ENCODE measurements at regions not wholly inside any gene's neighbourhood (a gene's known extent, or its start where the extent isn't known, plus 50 kb on each side); places are given as distances from the start of the nearest gene placed in this dataset.

- no peaks in the 10 kb centered on the region for H3K36me3 Mint-ChIP-seq (ENCODE audit: insufficient read depth, unreplicated experiment)
- no peak overlapping the region for H3K27ac Mint-ChIP-seq (ENCODE audit: unreplicated experiment)
- BruUV-seq (replicated peaks) = no TSS peak
- CTCF ChIA-PET = no interaction called here
- Histone ChIP-seq H3K9me3 (no peaks in the 10 kb centered on the region), H3K4me1 (no peaks in the 10 kb centered on the region), H3K36me3 (ENCODE audit: control insufficient read depth, insufficient read depth, low read length) (no peaks in the 10 kb centered on the region), H3K27me3 (replicated peaks; ENCODE audit: control insufficient read depth, insufficient read depth, low read length) (no peaks in the 10 kb centered on the region), H3K4me3 (ENCODE audit: low read depth, low read length) (no peak overlapping the region)
- no peak for DNase-seq
- H3K4me3 Mint-ChIP-seq (ENCODE audit: unreplicated experiment) = no peak overlapping the region
- no peaks in the 10 kb centered on the region for H3K9me3 Mint-ChIP-seq (ENCODE audit: unreplicated experiment)
- no peaks in the 10 kb centered on the region for H3K4me1 Mint-ChIP-seq (ENCODE audit: low read depth, unreplicated experiment)
- H3K27me3 Mint-ChIP-seq (ENCODE audit: insufficient read depth, unreplicated experiment) = no peaks in the 10 kb centered on the region
- no peak for TF ChIP-seq CTCF (IDR thresholded peaks at IDR 0.05; ENCODE audit: insufficient read depth in 1 of 2, low read depth in 1 of 2, low read length in 1 of 2, severe bottlenecking in 1 of 2, unreplicated experiment in 1 of 2)
- intact Hi-C loops (cut with micrococcal nuclease; ENCODE audit: unreplicated experiment) = no loop called here
- POLR2A ChIA-PET = no interaction called here
These were observed 265.0 kb upstream of the GADL1 start for GRCh38 chr3:31159331-31160039.

GRCh38 chr3:31161889-31162288 is 267.4 kb upstream of the GADL1 start:
- peaks cover 14% of the 10 kb centered on the region for H3K4me1 Mint-ChIP-seq (ENCODE audit: low read depth, unreplicated experiment)

GRCh38 chr3:31164381-31164780 is 269.9 kb upstream of the GADL1 start:
- peaks cover 16% of the 10 kb centered on the region for H3K4me1 ChIP-seq
- H3K9me3 ChIP-seq = no peaks in the 10 kb centered on the region
- H3K27me3 Mint-ChIP-seq (ENCODE audit: insufficient read depth, unreplicated experiment) = no peaks in the 10 kb centered on the region
- TF ChIP-seq CTCF (IDR thresholded peaks at IDR 0.05; ENCODE audit: insufficient read depth in 1 of 2, low read depth in 1 of 2, low read length in 1 of 2, severe bottlenecking in 1 of 2, unreplicated experiment in 1 of 2) = no peak
- no peaks in the 10 kb centered on the region for H3K9me3 Mint-ChIP-seq (ENCODE audit: unreplicated experiment)
- no peak overlapping the region for H3K4me3 ChIP-seq (ENCODE audit: low read depth, low read length)
- POLR2A ChIA-PET = no interaction called here
- no peak for DNase-seq
- BruUV-seq (replicated peaks) = no TSS peak
- H3K36me3 Mint-ChIP-seq (ENCODE audit: insufficient read depth, unreplicated experiment) = no peaks in the 10 kb centered on the region
- H3K27me3 ChIP-seq (replicated peaks; ENCODE audit: control insufficient read depth, insufficient read depth, low read length) = no peaks in the 10 kb centered on the region
- intact Hi-C loops (cut with micrococcal nuclease; ENCODE audit: unreplicated experiment) = no loop called here
- CTCF ChIA-PET = no interaction called here
- no peak overlapping the region for H3K27ac Mint-ChIP-seq (ENCODE audit: unreplicated experiment)
- H3K4me3 Mint-ChIP-seq (ENCODE audit: unreplicated experiment) = no peak overlapping the region
- peaks cover 14% of the 10 kb centered on the region for H3K4me1 Mint-ChIP-seq (ENCODE audit: low read depth, unreplicated experiment)
- no peaks in the 10 kb centered on the region for H3K36me3 ChIP-seq (ENCODE audit: control insufficient read depth, insufficient read depth, low read length)

More at GRCh38 chr3:31161889-31162288, 267.4 kb upstream of the GADL1 start:
- Mint-ChIP-seq H3K27me3 (ENCODE audit: insufficient read depth, unreplicated experiment) (no peaks in the 10 kb centered on the region), H3K36me3 (ENCODE audit: insufficient read depth, unreplicated experiment) (no peaks in the 10 kb centered on the region), H3K9me3 (ENCODE audit: unreplicated experiment) (no peaks in the 10 kb centered on the region), H3K4me3 (ENCODE audit: unreplicated experiment) (no peak overlapping the region), H3K27ac (ENCODE audit: unreplicated experiment) (no peak overlapping the region)
- CTCF ChIA-PET = no interaction called here
- Histone ChIP-seq H3K36me3 (ENCODE audit: control insufficient read depth, insufficient read depth, low read length) (no peaks in the 10 kb centered on the region), H3K4me1 (peaks cover 16% of the 10 kb centered on the region), H3K4me3 (ENCODE audit: low read depth, low read length) (no peak overlapping the region), H3K27me3 (replicated peaks; ENCODE audit: control insufficient read depth, insufficient read depth, low read length) (no peaks in the 10 kb centered on the region), H3K9me3 (no peaks in the 10 kb centered on the region)
- no peak for DNase-seq
- intact Hi-C loops (cut with micrococcal nuclease; ENCODE audit: unreplicated experiment) = no loop called here
- POLR2A ChIA-PET = no interaction called here
- no peak for TF ChIP-seq CTCF (IDR thresholded peaks at IDR 0.05; ENCODE audit: insufficient read depth in 1 of 2, low read depth in 1 of 2, low read length in 1 of 2, severe bottlenecking in 1 of 2, unreplicated experiment in 1 of 2)
- no TSS peak for BruUV-seq (replicated peaks)
